GM18498 (cell line): ENCODE measurements at regions not wholly inside any gene's neighbourhood (a gene's known extent, or its start where the extent isn't known, plus 50 kb on each side); places are given as distances from the start of the nearest gene placed in this dataset.
"Not testable (repeated sequence)": the region's sequence is repeated elsewhere in the genome, so short reads cannot be mapped to it uniquely, and the experiment has no call there.

Source experiments
- ATAC-seq: cut with Tn5 transposase; IDR thresholded peaks from one replicate; pipeline ENCODE4 v1.9.1; 2021; ENCODE audit warnings: mild to moderate bottlenecking, moderate library complexity; ENCODE audit not compliant: unreplicated experiment

- ATAC-seq = not testable (repeated sequence)
These were observed 325.7 kb upstream of the PIK3R1 start for GRCh38 chr5:67889870-67890269.

- ATAC-seq = no peak
These were observed 327.8 kb upstream of the PIK3R1 start for GRCh38 chr5:67887748-67888161.

- ATAC-seq = no peak
These were observed 328.8 kb upstream of the PIK3R1 start for GRCh38 chr5:67886761-67887160.

- ATAC-seq = no peak
These were observed 334.7 kb upstream of the PIK3R1 start for GRCh38 chr5:67880876-67881275.

- no peak for ATAC-seq
These were observed 335.1 kb upstream of the PIK3R1 start for GRCh38 chr5:67880511-67880805.

- ATAC-seq = no peak
These were observed 335.7 kb upstream of the PIK3R1 start for GRCh38 chr5:67879620-67880510.

GRCh38 chr5:67878933-67879332 lies 336.6 kb upstream of the PIK3R1 start:
- ATAC-seq = no peak

GRCh38 chr5:67876371-67876770 lies 339.2 kb upstream of the PIK3R1 start:
- ATAC-seq = no peak

- ATAC-seq = no peak
These were observed 340.0 kb upstream of the PIK3R1 start for GRCh38 chr5:67875601-67876000.

GRCh38 chr5:67873935-67874334 lies 341.6 kb upstream of the PIK3R1 start:
- no peak for ATAC-seq

- no peak for ATAC-seq
These were observed 344.9 kb upstream of the PIK3R1 start for GRCh38 chr5:67870662-67871061.

GRCh38 chr5:67864335-67864734 lies 351.2 kb upstream of the PIK3R1 start:
- not testable (repeated sequence) for ATAC-seq

- ATAC-seq = no peak
These were observed 357.0 kb upstream of the PIK3R1 start for GRCh38 chr5:67858471-67859031.

- no peak for ATAC-seq
These were observed 358.1 kb upstream of the PIK3R1 start for GRCh38 chr5:67857502-67857901.

GRCh38 chr5:67855523-67855922 lies 360.0 kb upstream of the PIK3R1 start:
- no peak for ATAC-seq

GRCh38 chr5:67850906-67851305 lies 364.6 kb upstream of the PIK3R1 start:
- not testable (repeated sequence) for ATAC-seq

- ATAC-seq = no peak
These were observed 370.6 kb upstream of the PIK3R1 start for GRCh38 chr5:67844924-67845323.

- no peak for ATAC-seq
These were observed 372.8 kb upstream of the PIK3R1 start for GRCh38 chr5:67842806-67843205.

GRCh38 chr5:67837225-67837624 lies 378.3 kb upstream of the PIK3R1 start:
- not testable (repeated sequence) for ATAC-seq

GRCh38 chr5:67836496-67836895 lies 379.1 kb upstream of the PIK3R1 start:
- ATAC-seq = not testable (repeated sequence)

- ATAC-seq = no peak
These were observed 384.5 kb upstream of the PIK3R1 start for GRCh38 chr5:67831048-67831447.

GRCh38 chr5:67827541-67827940 lies 388.0 kb upstream of the PIK3R1 start:
- no peak for ATAC-seq

- ATAC-seq = no peak
These were observed 390.7 kb upstream of the PIK3R1 start for GRCh38 chr5:67824852-67825251.
